ENCODE measurements at regions not wholly inside any gene's neighbourhood (a gene's known extent, or its start where the extent isn't known, plus 50 kb on each side); places are given as distances from the start of the nearest gene placed in this dataset.

- DNase-seq (ENCODE audit: low spot score): no peak
Observed at GRCh38 chr1:112040891-112041740, 51.6 kb upstream of the KCND3 start.

GRCh38 chr1:112043901-112044300 lies 54.4 kb upstream of the KCND3 start:
- no peak for DNase-seq (ENCODE audit: low spot score)

DNA sequence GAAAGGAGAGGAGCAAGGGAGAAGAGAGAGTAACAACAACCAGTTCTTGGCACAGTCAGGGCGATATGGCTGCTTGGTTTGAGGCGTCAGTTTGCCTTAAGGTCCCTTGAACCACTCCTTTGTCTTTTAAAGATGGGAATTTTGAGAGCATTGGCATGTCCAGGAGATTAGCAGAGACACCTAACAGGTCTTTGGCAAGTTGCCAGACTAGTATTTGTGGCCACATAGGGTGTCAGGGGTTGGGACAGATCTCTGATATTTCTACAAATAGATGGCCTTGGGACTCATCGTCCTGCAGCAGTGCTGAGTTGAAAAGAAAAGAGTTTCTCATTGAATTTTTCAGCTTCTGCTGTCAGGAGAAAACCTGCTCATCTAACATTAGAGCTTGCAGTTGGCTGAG lies 55.3 kb upstream of the KCND3 start:
- DNase-seq (ENCODE audit: low spot score): no peak

DNA sequence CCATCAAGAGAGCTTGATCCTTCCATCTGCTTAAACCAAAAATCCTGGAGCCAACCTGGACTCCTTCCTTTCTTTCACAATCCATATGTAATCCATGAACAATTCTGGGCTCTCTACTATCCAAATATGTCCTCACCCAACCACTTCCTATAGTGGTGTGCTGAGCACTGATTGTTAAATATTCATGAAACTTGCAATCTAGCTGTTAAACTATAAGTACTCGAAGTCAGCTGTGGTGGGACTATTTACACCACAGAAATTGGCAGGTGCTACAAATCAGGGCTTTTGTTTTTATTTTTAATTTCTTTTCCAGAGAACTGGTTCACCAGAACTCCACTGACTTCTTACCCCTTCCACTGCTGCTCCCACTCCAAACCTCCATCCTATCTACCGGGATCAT lies 57.2 kb upstream of the KCND3 start:
- DNase-seq (ENCODE audit: low spot score): no peak

DNA sequence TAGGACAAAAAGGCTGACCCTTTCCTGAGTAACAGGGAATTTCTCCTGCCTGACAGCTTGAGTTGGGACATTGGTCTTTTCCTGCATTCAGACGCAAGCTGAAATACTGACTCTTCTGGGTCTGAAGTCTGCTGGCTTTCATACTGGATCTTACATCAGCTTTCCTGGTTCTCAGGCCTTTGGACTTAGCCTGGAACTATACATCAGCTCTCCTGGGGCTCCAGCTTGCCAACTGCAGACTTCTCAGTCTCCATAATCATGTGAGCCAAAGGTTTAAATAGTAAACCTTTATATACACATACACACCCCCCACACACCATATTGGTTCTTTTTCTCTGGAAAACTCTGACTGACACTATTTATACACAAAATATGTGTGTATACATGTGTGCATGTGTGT lies 59.0 kb upstream of the KCND3 start:
- no peak for DNase-seq (ENCODE audit: low spot score)

DNA sequence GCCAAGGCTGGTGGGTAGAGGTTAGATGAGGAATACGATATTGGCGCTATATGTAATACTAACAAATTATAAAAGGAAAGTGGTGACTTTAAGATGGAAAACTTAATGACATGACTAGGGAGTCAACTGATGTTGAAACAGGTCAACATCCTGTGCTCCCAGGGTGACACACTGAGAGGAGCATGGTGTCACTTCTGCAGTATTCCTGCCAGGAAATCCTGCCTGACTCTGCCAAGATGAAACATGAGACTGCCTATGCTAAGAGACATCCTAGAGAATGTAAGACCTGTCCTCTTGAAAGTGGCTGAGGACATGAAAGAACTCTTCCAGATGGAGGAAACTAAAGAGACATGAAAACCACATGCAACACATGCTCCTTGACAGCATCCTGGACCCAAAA lies 65.0 kb upstream of the KCND3 start:
- DNase-seq (ENCODE audit: low spot score): no peak

GRCh38 chr1:112056354-112056753 lies 66.9 kb upstream of the KCND3 start:
- DNase-seq (ENCODE audit: low spot score): no peak

- DNase-seq (ENCODE audit: low spot score): no peak
Observed at GRCh38 chr1:112057736-112058135, 68.3 kb upstream of the KCND3 start.

- no peak for DNase-seq (ENCODE audit: low spot score)
Observed at GRCh38 chr1:112058815-112059450, 69.5 kb upstream of the KCND3 start.

DNA sequence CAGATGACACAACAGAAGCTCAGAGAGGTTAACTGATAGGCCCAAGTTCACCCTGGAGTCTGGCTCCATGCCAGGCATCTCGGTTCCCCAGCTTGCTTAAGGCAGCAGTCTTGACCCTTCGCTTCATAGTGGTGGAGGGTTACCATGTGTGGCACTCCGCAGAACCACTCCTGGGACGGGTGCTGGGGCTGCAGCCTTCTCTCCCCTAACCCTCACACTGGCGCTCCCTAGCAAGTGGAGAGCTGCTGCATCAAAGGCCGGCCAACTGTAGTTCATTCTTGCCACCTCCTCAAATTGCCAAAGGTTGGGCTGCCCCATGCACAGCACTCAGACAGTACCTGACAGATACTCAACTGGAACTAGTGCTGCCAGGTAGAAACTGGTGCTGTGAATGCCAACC lies 70.2 kb upstream of the KCND3 start:
- DNase-seq (ENCODE audit: low spot score): no peak

DNA sequence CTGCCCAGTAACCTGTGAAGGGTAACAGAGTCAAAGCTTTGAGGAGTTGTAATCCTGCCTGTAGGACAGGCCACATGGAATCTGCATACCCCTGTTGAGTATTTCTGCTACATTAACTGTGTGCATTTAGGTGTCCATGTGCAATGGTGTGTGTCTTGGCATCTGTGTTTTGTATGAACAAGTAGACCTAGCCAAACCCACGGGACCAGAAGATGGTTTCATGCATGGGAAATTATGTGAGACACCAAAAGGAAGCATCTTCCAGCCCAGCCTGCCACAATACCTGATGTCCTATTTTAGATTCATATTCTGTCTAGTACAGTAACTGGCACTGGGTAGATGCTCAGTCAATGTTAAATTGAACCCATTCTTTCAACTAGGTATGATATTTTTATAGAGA lies 70.8 kb upstream of the KCND3 start:
- no peak for DNase-seq (ENCODE audit: low spot score)

DNA sequence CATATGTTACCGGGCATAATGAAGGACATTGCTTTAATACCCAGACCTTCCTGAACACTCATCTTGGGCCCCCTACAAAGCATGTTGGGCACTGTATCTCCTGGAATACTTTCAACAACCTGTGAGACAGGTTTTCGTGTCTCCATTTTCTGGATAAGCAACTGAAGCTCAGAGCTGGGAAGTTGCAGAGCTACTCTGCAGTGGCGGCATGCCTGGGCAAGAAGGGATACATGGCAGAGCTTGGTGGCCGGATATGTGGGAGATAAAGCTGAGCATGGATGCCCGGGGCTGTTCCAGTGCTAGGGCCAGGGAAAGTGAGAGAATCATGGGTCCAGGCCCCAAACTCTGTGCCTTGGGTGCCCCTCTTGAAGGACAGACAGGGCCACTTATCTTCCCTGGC lies 71.6 kb upstream of the KCND3 start:
- no peak for DNase-seq (ENCODE audit: low spot score)

- no peak for DNase-seq (ENCODE audit: low spot score)
Observed at GRCh38 chr1:112061901-112062320, 72.4 kb upstream of the KCND3 start.

GRCh38 chr1:112063781-112064728 lies 74.6 kb upstream of the KCND3 start:
- DNase-seq (ENCODE audit: low spot score): no peak

- DNase-seq (ENCODE audit: low spot score): no peak
Observed at GRCh38 chr1:112067989-112068388, 78.5 kb upstream of the KCND3 start.

- DNase-seq (ENCODE audit: low spot score): no peak
Observed at GRCh38 chr1:112070677-112071076, 81.2 kb upstream of the KCND3 start.

DNA sequence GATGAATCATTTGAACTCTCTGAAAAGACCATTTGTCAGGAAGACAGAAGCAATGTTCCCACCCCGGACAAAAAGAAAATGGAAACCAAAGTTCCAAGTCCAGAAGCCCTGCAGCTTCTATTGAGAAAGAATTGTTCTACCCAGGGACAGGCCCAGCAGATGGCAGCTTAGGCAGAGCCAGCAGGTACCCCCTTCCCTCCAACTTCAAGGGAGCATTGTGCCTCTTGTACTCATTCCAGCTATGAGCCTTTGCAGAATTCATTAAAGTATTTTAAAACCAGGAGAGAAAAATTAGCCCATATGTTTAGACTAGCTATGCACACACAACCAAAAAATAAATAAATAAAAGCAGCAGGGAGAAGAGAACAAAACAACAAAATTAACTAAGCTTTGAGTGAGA lies 85.2 kb upstream of the KCND3 start:
- no peak for DNase-seq (ENCODE audit: low spot score)

GRCh38 chr1:112075566-112075965 lies 86.1 kb upstream of the KCND3 start:
- no peak for DNase-seq (ENCODE audit: low spot score)

GRCh38 chr1:112079446-112079845 lies 90.0 kb upstream of the KCND3 start:
- DNase-seq (ENCODE audit: low spot score): no peak

- no peak for DNase-seq (ENCODE audit: low spot score)
Observed at GRCh38 chr1:112083487-112083886, 94.0 kb upstream of the KCND3 start.

DNA sequence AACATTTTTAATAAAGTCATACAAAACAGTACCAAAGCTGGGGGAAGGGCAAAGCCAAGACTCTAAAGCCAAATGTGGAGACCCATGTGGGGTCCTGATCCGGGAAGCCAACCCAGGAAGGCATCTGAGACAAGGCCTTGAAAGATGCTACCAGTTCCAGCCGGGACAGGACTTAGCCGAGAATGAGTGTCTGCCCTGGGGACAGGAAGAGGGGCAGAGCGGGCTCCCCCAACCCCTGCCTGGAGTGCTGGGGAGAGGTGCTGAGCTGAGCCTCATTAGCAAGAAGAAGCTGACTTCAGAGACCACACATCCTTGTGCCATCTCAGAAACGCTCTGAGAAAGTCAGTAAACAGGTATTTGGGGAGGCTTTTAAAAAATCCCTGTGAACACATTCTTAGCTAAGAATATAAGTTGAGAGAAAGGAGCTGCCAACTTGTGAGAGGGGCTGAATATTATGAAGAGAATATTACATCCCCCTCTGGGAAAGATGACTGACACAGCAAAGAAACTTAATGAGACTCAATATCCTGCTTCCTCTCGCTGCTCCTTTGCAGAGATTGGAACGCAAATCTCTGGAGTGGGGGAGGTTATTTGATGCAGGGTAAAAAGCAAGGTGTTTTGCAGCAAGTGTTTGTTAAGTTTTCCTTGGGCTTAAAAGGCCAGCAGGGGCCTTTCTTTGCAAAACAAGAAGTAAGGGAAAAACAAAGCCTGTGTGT lies 103.3 kb upstream of the KCND3 start:
- no peak for DNase-seq (ENCODE audit: low spot score)

GRCh38 chr1:112093372-112093694 lies 103.9 kb upstream of the KCND3 start:
- DNase-seq (ENCODE audit: low spot score): no peak

Data from CD4-positive, alpha-beta T cell treated with Interleukin-6 at 100 ng/mL for 8 hours (primary cell).